Choroid plexus epithelial cell (primary cell): ENCODE measurements at regions not wholly inside any gene's neighbourhood (a gene's known extent, or its start where the extent isn't known, plus 50 kb on each side); places are given as distances from the start of the nearest gene placed in this dataset.

Experiments
- DNase-seq: peaks from one replicate; pipeline ENCODE4 v3.0.0-alpha.2; 2010; ENCODE audit warnings: low read depth
- H3K4me3 ChIP-seq: 2 replicates; pipeline ENCODE4 v1.5.1; 2011; ENCODE audit warnings: low read depth, mild to moderate bottlenecking, control low read depth, low read length, moderate library complexity
- CTCF ChIP-seq: conservative IDR thresholded peaks from 2 replicates; pipeline ENCODE4 v1.5.1; 2011; ENCODE audit warnings: low read depth, mild to moderate bottlenecking, control low read depth, inconsistent platforms, low read length, moderate library complexity

- TF ChIP-seq CTCF = no peak
- no peak overlapping the region for H3K4me3 ChIP-seq
- DNase-seq = no peak
Measured at GRCh38 chr4:34628471-34628870, 1615.8 kb downstream of the ARAP2 start.

- no peak overlapping the region for H3K4me3 ChIP-seq
- no peak for DNase-seq
- TF ChIP-seq CTCF = no peak
Measured at GRCh38 chr4:34629451-34629850, 1614.9 kb downstream of the ARAP2 start.

- DNase-seq = peak; percentile 22
- H3K4me3 ChIP-seq = no peak overlapping the region
- TF ChIP-seq CTCF = no peak
Measured at GRCh38 chr4:34633241-34633640, 1611.1 kb downstream of the ARAP2 start.

- TF ChIP-seq CTCF = no peak
- no peak overlapping the region for H3K4me3 ChIP-seq
- no peak for DNase-seq
Measured at GRCh38 chr4:34636623-34637022, 1607.7 kb downstream of the ARAP2 start.

GRCh38 chr4:34643476-34643875 is 1600.8 kb downstream of the ARAP2 start:
- TF ChIP-seq CTCF = no peak
- H3K4me3 ChIP-seq = no peak overlapping the region
- DNase-seq = no peak

- H3K4me3 ChIP-seq = no peak overlapping the region
- DNase-seq = no peak
- no peak for TF ChIP-seq CTCF
Measured at GRCh38 chr4:34644579-34645115, 1599.7 kb downstream of the ARAP2 start.

GRCh38 chr4:34649716-34650115 is 1594.6 kb downstream of the ARAP2 start:
- DNase-seq = peak; percentile 5
- no peak overlapping the region for H3K4me3 ChIP-seq
- TF ChIP-seq CTCF = no peak
